Left colon (tissue), 2 donors: ENCODE measurements at regions not wholly inside any gene's neighbourhood (a gene's known extent, or its start where the extent isn't known, plus 50 kb on each side); places are given as distances from the start of the nearest gene placed in this dataset.
"Not testable (repeated sequence)": the region's sequence is repeated elsewhere in the genome, so short reads cannot be mapped to it uniquely, and the experiment has no call there.

Source experiments
- ATAC-seq: fragments of 200-7000 bp; cut with Tn5 transposase; one replicate; pipeline ENCODE4 v1.9.1; 2020; ENCODE audit warnings: mild to moderate bottlenecking, moderate library complexity
- DNase-seq, 2 donors: peaks; one replicate each; pipeline ENCODE4 v3.0.0-alpha.2; 2020
- intact Hi-C, 2 donors: fragments of 100-400 bp; cut with DNase I in 1 of 2; cut with micrococcal nuclease in 1 of 2; formaldehyde crosslinking; loops; one replicate each; pipeline versions ENCODE4 v1.11.2 to v1.14.0; 2022; cut with DNase I, micrococcal nuclease
- donor health status: DM: no; HTN: no; CAD: no.
- donor health status: DM: yes; HTN: yes; CAD: no.

DNA sequence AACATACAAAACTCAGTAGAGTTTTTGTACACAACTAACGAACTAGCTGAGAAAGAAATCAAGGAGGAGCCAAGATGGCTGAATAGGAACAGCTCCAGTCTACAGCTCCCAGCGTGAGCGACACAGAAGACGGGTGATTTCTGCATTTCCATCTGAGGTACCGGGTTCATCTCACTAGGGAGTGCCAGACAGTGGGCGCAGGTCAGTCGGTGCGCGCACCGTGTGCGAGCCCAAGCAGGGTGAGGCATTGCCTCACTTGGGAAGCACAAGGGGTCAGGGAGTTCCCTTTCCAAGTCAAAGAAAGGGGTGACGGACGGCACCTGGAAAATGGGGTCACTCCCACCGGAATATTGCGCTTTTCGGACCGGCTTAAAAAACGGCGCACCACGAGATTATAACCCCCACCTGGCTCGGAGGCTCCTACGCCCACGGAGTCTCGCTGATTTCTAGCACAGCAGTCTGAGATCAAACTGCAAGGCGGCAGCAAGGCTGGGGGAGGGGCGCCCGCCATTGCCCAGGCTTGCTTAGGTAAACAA, 200.3 kb downstream of the NKX6-1 start:
- ATAC-seq, intact Hi-C loops: not testable (repeated sequence)
- DNase-seq = peak in 1 of 2 donors; percentile 7

DNA sequence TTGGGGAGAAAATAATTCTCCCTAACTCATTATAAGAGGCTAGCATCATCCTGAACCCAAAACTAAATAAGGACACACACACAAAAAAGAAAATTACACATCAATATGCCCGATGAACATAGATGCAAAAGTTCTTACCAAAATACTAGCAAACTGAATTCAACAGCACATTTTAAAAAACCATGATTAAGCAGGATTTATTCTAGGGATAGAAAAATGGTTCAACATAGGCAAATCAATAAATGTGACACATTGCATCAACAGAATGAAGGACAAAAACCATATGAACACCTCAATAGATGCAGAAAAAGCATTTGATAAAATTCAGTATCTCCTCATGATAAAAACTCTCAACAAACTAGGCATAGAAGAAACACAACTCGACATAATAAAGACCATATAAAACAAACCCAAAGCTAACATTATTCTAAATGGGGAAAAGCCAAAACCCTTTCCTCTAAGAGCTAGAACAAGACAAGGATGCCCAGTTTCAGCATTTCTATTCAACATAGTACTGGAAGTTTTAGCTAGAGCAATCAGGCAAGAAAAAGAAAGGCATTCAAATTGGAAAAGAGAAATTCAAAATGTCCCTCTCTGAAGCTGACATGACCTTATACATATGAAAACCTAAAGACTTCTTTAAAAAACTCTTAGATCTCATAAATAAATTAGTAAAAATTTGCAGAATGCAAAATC, 200.9 kb downstream of the NKX6-1 start:
- ATAC-seq (no peak), DNase-seq (no peak)
- intact Hi-C loops = no loop called here

DNA sequence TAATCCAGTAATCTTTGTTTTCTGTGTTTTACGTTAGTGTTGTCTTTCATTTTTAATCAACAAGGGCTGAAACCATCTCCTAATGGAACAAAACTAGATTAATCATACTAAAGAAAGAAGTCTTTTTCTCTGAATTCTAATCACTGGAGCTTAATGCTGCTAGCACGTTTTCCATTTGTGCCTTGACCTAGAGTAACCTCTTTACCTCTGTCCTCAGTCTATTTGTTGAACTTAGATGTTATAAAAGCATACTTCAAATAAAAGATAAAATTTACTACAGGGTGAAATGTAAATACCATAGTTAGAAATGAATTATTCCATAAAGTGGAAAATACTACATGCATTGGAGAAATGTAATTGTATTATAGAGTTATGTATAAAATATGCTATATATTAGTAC, 207.1 kb downstream of the NKX6-1 start:
- intact Hi-C loops = no loop called here
- DNase-seq (no peak), ATAC-seq (peak; percentile 99)

DNA sequence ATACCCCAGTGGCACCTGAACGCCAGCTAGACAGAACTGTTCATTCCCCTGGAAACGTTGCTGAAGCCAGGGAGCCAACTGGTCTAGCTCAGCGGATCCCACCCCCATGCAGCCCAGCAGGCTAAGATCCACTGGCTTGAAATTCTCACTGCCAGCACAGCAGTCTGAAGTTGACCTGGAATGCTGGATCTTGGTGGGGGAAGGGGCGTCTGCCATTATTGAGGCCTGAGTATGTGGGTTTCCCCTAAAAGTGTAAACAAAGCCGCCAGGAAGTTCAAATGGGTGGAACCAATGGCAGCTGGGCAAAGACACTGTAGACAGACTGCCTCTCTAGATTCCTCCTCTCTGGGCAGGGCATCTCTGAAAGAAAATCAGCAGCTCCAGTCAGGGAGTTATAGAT, 213.0 kb downstream of the NKX6-1 start:
- ATAC-seq = no peak
- intact Hi-C loops = no loop called here

DNA sequence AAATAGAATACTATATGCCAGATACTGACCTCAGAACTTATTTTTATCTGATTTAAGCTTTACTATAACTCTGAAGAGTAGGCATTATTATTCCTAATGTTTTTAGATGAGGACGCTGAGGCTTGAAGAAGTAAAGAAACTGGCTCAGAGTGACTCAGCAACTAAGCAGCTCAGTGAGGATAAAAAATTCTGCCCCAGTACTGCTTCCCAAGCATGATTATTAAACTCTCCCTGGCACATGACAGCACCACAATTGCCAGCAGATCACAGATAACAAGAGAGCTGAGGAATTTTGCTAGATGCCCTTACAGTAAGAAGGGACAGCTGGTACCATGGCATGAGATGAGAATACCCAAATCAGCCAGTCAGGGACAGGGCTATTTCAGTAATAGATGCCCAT, 219.4 kb downstream of the NKX6-1 start:
- intact Hi-C loops = no loop called here
- DNase-seq (no peak), ATAC-seq (no peak)

More for the DNA sequence above, 213.0 kb downstream of the NKX6-1 start:
- DNase-seq = no peak

DNA sequence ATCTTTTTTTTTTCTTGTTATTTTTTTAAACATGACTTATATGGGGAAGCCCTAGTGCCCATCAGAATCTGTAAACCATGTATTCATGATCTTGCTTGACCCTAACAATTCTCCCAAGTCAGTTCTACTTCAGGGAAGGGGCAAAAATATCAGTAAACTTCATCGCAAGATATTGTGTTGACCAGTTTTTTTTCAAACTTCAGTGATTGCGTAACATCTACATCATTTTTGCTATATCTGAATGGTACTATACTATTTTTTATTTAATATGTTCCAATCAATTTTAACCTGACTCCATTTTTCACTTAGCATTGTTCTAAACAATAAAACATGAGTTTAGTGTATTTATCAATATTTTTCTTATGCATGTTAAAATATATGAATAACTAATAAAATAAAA, 221.2 kb downstream of the NKX6-1 start:
- ATAC-seq = no peak
- no peak for DNase-seq

DNA sequence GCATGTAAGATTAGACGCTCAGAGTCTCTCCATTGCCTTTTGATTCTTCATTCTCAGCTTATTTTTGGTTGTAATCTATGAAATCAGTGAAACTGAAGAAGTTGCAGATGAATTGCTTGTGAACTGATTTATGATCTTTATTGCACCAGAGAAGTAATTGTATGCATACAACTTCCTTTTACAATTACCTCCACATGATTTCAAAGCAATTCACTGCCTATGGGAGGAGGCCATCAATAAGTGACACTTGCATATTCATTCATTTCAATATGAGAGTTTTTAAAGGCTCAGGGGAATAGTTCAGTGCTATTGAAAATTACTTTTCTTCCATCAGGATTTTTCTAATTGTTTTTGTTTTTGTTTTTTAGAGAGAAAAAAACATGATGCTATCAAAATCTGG, 222.3 kb downstream of the NKX6-1 start:
- intact Hi-C loops = no loop called here
- no peak for DNase-seq
- ATAC-seq = peak; percentile 79

More for the DNA sequence above, 221.2 kb downstream of the NKX6-1 start:
- intact Hi-C loops = no loop called here

DNA sequence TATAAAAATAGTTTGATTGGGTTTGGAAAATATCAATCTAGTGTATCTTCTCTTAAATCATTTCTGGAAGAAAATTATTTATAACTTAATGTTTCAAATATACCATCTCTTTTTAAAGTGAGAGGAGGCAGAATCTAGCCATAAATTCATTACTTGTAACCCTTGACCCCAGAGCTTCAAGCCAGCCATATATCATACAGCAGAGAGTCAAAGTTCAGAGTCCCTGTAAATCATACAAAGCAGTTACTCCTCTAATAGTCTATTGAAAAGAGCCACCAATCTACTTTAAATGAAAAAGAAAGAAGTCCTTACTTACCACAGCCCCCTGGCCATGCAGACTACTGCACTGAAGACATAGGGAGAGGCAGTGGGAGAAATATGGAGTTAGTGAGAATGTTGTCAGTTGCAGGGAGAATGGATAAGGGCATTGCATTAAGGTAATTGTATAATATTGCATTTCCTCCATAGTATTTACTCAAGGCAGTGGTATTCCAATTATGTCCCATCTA, 229.5 kb downstream of the NKX6-1 start:
- peak; percentile 60 for ATAC-seq
- intact Hi-C loops = no loop called here
- no peak for DNase-seq

DNA sequence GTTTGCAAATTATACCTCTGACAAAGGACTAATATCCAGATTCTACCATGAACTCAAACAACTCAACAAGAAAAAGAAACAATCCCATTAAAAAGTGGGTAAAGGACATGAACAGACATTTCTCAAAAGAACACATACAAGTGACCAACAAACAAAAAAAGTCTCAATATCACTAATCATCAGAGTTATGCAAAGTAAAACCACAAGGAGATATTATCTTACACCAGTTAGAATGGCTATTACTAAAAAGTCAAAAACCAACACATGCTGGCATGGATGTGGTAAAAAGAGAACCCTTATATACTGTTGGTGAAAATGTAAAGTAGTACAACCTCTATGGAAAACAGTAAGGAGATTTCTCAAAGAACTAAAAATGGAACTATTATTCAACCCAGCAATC, 234.4 kb downstream of the NKX6-1 start:
- intact Hi-C loops = no loop called here
- ATAC-seq (no peak), DNase-seq (no peak)

DNA sequence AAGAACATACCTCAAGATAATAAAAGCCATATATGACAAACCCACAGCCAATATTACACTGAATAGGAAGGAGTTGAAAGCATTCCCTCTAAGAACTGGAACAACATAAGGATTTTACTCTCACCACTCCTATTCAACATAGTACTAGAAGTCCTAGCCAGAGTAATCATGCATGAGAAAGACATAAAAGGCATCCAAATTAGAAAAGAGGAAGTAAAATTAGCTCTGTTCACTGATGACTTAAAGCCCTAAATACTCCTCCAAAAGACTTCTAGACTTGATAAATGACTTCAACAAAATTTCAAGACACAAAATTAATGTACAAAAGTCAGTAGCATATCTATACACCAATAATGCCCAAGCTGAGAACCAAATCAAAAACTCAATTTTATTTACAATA, 235.7 kb downstream of the NKX6-1 start:
- ATAC-seq (no peak), DNase-seq (no peak)
- intact Hi-C loops = no loop called here

DNA sequence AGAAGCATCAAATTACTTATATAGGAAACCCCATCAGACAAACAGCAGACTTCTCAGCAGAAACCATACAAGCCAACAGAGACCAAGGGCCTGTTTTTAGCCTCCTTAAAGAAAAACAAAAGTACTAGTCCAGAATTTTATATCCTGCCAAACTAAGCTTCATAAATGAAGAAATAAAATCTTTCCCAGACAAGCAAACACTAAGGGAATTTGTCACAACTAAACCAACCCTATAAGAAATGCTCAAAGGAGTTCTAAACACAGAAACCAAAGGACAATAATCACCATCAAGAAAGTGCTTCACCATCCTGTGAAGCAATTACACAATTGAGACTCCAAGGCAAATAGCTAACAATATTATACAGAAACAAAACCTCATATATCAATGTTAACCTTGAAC, 238.6 kb downstream of the NKX6-1 start:
- intact Hi-C loops = no loop called here
- DNase-seq (no peak), ATAC-seq (no peak)

DNA sequence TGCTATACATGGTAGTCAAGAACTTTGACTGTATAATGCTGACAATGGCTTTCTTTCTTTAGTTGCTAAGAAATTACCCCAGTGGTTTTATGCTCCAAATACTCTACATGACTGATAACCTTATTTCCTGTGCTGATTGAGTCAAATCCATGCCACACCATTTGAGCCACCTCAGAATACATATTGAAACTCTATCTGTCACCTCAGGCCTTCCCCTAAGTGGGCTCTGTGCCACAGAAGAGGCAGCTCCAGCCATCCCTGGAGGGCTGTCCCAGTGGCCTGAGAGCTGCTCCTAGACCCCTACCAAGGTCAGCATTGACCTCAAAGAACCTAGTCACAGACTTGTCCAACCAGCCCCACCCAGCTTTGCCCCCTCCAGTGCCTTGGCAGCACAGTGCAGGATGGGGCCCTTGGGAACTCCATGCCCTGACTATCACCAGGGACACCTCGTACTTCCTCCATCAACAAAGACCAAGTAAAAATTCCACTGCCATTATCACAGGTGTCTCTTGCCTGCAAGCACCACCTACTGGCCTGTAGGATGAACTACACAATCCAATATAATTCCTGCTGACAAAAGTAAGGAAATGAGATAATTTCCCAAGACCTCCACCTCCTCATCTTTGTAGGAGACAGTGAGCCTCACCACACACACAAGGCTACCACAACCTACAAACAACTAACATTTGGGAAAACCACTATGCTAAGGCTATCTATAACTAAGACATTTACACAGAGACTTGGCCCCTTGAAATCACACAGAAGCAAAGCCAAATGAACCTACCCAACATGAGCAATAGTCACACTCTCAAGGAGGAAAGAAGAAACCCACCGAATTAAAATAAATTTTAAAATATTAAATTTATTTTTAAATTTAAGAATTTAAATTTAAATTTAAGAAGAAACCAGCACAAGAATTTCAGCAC, 239.9 kb downstream of the NKX6-1 start:
- DNase-seq (no peak), ATAC-seq (peak; percentile 52)

DNA sequence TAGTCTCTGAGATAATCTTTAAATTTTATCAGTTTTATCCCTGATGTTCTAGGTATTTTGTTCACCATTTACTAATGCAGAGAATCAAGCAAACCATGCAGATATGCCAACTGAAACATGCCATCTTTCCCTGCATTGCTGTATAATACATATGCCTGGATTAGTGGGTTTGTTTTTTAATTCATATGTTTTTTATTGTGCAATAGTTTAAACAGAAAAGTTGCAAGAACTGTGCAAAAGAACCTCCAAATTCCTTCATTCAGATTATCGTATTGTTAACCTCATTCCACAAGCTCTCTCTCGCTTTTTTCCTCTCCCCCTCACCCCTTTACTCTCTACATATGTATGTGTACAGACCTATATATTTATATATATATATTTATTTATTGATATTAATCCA, 244.6 kb downstream of the NKX6-1 start:
- ATAC-seq = no peak
- no peak for DNase-seq
- intact Hi-C loops = no loop called here

More for the DNA sequence above, 239.9 kb downstream of the NKX6-1 start:
- intact Hi-C loops = no loop called here

DNA sequence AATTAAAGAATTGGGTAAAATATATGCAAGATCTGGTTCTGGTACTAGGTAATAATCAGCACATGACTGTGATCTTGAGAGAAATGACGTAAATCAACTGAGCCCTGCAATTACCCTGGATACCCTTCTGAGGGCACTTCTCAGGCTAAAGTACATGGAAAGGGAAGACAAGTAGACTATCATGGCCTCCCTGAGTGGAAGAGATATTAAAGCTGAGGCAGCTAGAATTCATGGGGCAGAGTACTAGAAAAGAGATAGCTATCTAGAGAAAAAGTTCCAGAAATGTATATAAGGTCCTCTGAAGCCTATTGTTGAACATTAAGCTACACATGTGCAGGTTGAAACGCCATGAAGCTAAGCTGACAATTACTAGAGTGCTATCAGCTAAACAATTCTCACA, 249.6 kb downstream of the NKX6-1 start:
- ATAC-seq (no peak), DNase-seq (no peak)
- intact Hi-C loops = no loop called here

DNA sequence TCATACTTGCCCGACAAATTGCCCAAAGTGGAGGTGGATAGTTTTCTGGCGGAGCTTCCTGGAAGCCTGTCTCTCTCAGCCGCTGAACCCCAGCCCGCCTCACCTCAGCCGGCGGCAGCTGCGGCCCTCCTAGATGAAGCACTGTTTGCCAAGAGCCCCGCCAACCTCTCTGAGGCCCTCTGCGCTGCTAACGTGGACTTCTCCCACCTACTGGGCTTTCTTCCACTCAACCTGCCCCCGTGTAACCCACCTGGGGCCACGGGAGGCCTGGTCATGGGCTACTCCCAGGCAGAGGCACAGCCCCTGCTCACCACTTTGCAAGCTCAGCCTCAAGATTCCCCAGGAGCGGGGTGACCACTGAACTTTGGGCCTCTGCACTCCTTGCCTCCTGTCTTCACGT, 254.1 kb downstream of the NKX6-1 start:
- intact Hi-C loops, ATAC-seq, DNase-seq: not testable (repeated sequence)

DNA sequence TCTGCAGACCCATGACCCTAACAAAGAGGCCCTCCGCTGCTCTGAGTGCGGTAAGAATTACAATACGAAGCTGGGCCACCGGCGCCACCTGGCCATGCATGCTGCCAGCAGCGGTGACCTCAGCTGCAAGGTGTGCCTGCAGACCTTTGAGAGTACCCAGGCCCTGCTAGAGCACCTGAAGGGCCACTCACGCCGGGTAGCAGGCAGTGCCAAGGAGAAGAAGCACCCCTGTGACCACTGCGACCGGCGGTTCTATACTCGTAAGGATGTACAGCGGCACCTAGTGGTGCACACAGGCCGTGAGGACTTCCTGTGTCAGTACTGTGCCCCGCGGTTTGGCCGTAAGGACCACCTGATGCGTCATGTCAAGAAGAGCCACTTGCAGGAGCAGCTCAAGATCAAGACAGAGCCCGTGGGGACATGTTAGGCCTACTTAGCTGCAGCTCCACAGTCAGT, 254.7 kb downstream of the NKX6-1 start:
- ATAC-seq, intact Hi-C loops, DNase-seq: not testable (repeated sequence)

DNA sequence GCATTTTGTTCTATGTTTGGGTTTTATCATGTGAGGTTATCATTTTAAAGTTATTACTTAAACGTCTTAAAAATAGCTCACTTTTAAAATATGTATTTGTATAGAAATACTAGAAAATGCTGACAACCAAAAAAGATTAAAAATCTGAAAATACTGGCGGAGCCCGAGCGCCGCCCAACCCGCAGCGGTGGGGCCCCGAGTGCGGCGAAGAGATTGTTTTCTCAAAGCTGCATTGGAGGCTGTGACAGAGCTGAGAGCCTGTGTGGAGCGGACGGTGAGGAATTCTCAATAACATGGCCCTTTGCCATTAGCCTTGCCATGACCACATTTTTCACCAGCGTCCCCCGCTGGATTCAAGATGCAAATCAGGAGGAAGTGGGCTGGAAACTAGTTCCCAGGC, 255.4 kb downstream of the NKX6-1 start:
- ATAC-seq = no peak

DNA sequence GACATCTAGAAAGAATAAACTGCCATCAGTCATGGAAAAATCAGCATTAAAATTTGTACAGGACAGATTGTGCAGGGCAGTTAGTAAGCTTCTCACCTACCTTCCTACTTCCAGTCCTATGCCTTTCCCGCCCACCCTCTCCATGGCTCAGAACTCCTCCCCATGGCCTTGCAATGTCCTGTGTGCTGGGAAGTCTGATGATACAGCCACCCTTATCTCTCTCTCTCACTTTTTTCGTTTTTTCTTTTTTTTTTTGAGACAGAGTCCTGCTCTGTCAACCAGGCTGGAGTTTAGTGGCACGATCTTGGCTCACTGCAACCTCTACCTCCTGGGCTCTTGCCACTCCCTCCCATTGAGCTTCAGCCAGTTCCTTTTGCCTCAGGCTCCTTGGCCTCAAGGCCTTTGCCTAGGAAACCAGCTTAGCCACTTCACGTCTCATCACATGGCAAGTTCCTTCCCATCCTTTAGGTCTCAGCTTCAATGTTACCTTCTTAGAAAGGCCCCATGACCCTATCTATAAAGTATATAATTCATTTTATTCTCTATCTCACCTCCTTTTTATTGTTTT, 259.7 kb downstream of the NKX6-1 start:
- ATAC-seq (no peak), DNase-seq (no peak)
- intact Hi-C loops = no loop called here

More for the DNA sequence above, 255.4 kb downstream of the NKX6-1 start:
- intact Hi-C loops = no loop called here
- no peak for DNase-seq
